Common myeloid progenitor, CD34-positive (primary cell): ENCODE measurements at regions not wholly inside any gene's neighbourhood (a gene's known extent, or its start where the extent isn't known, plus 50 kb on each side); places are given as distances from the start of the nearest gene placed in this dataset.

Experiments used
- CTCF ChIA-PET: fragments of 350-600 bp; sonication (Branson Sonifier 250); formaldehyde crosslinking; loops from one replicate; lab custom pipeline; 2021; ENCODE audit warnings: antibody characterized with exemption; lab: Charles Lee
- POLR2A ChIA-PET: fragments of 350-600 bp; sonication (Branson Sonifier 250); formaldehyde crosslinking; loops from one replicate; lab custom pipeline; 2021; ENCODE audit warnings: antibody characterized with exemption; lab: Charles Lee
- DNase-seq, 3 donors: peaks; one replicate each; pipeline versions ENCODE4 v3.0.0 to v3.0.0-alpha.2; 2013
- H3K27ac ChIP-seq, 2 experiments: 1 replicate in 1 of 2; 2 replicates in 1 of 2; pipeline ENCODE4 v1.7.0; 2013; ENCODE audit warnings: inconsistent platforms in 2 of 2, low read length in 2 of 2, mild to moderate bottlenecking in 2 of 2, low read depth in 1 of 2, moderate library complexity in 1 of 2; ENCODE audit not compliant: severe bottlenecking in 2 of 2, insufficient read depth in 1 of 2, poor library complexity in 1 of 2
- H3K27me3 ChIP-seq, 5 experiments: replicated peaks in 2 of 5; 1 replicate in 3 of 5; 2 replicates in 2 of 5; pipeline versions ENCODE4 v1.6.1 to v1.7.0; 2013; ENCODE audit warnings: low read length in 4 of 5, mild to moderate bottlenecking in 2 of 5, moderate library complexity in 2 of 5, inconsistent platforms in 1 of 5; ENCODE audit not compliant: insufficient read depth in 5 of 5, control insufficient read depth in 4 of 5
- H3K36me3 ChIP-seq, 4 experiments: 1 replicate in 2 of 4; 2 replicates in 2 of 4; pipeline versions ENCODE4 v1.6.1 to v1.7.0; 2013; ENCODE audit warnings: low read length in 3 of 4, control low read depth in 1 of 4, mild to moderate bottlenecking in 1 of 4; ENCODE audit not compliant: control insufficient read depth in 4 of 4, insufficient read depth in 4 of 4
- H3K4me1 ChIP-seq, 4 experiments: 1 replicate in 3 of 4; 2 replicates in 1 of 4; pipeline versions ENCODE4 v1.6.1 to v1.7.1; 2013; ENCODE audit warnings: low read length in 3 of 4, mild to moderate bottlenecking in 3 of 4, control low read depth in 1 of 4, inconsistent platforms in 1 of 4, moderate library complexity in 1 of 4; ENCODE audit not compliant: control insufficient read depth in 4 of 4, insufficient read depth in 4 of 4; ENCODE audit errors: control extremely low read depth in 1 of 4
- H3K4me3 ChIP-seq, 7 experiments: 1 replicate in 4 of 7; 2 replicates in 3 of 7; pipeline versions ENCODE4 v1.5.1 to v1.7.0; 2013; ENCODE audit warnings: mild to moderate bottlenecking in 7 of 7, low read length in 6 of 7, moderate library complexity in 6 of 7, inconsistent platforms in 2 of 7, low read depth in 2 of 7, control low read depth in 1 of 7; ENCODE audit not compliant: insufficient read depth in 4 of 7, control insufficient read depth in 1 of 7; ENCODE audit errors: extremely low read depth in 1 of 7
- H3K9me3 ChIP-seq, 5 experiments: 1 replicate in 4 of 5; 2 replicates in 1 of 5; pipeline versions ENCODE4 v1.6.1 to v1.7.1; 2013; ENCODE audit warnings: low read length in 4 of 5, mild to moderate bottlenecking in 2 of 5, inconsistent platforms in 1 of 5, low read depth in 1 of 5, moderate library complexity in 1 of 5; ENCODE audit not compliant: control insufficient read depth in 4 of 5, insufficient read depth in 2 of 5; ENCODE audit errors: control extremely low read depth in 1 of 5
- WGBS: methylation state at CpG from one replicate; pipeline ENCODE4 v1.1.5; 2013; ENCODE audit not compliant: insufficient coverage; 5-methylcytosine and 5-hydroxymethylcytosine counted together

DNA sequence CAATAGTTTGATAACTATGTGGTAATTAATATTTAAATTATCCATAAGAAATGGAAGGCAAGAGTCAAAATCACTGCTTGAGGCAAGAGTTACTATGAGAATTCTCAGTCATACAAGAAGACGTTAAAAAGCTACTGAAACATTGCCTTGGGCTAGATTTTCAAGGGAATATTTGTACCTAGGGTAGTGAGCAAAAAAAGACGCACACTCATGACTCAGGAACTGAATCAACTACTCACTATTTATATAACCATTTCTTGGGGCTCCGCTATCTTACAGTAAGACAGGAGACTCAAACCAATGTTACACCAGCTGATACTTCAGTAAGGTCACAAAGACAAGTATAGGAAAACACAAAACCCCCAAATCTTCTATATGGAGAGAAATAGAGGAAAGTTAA, 151.5 kb upstream of the RNPC3 start:
- ChIA-PET CTCF (no interaction called here), POLR2A (no interaction called here)
- H3K4me1 ChIP-seq: no peaks in the 10 kb centered on the region
- no peak for DNase-seq
- no peaks in the 10 kb centered on the region for H3K9me3 ChIP-seq
- no peaks in the 10 kb centered on the region for H3K36me3 ChIP-seq
- no peaks in the 10 kb centered on the region for H3K27me3 ChIP-seq
- H3K27ac ChIP-seq: no peak overlapping the region
- H3K4me3 ChIP-seq: no peak overlapping the region
- 100% methylated on average over 1 of the region's 3 CpGs for WGBS

DNA sequence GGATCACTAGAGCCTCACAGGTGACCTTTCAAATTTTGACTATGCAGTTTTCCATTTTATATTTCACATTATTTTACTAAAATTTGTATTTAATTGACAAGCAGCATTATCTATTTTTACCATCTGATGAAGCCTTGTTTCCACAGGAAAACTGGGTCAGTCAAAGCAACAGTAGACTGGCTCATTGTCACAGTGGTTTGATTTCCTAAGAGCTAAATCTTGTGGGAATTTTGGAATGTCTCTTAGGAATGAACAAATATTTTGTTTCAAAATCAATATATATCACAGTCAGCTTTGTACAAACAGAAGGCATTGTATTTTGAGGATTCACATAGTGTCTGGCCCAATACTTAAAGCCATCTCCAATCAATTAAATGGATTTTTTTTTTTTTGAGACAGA, 152.6 kb upstream of the RNPC3 start:
- CTCF ChIA-PET: interaction anchor here (0.7 kb wide), 1 partner anchor 1509 kb away, joined by 3 read pairs; no protein-coding TSS in a partner anchor
- H3K9me3 ChIP-seq: no peaks in the 10 kb centered on the region
- POLR2A ChIA-PET: no interaction called here
- no peaks in the 10 kb centered on the region for H3K27me3 ChIP-seq
- H3K27ac ChIP-seq: no peak overlapping the region
- no peaks in the 10 kb centered on the region for H3K36me3 ChIP-seq
- no peak overlapping the region for H3K4me3 ChIP-seq
- DNase-seq: no peak
- H3K4me1 ChIP-seq: no peaks in the 10 kb centered on the region

DNA sequence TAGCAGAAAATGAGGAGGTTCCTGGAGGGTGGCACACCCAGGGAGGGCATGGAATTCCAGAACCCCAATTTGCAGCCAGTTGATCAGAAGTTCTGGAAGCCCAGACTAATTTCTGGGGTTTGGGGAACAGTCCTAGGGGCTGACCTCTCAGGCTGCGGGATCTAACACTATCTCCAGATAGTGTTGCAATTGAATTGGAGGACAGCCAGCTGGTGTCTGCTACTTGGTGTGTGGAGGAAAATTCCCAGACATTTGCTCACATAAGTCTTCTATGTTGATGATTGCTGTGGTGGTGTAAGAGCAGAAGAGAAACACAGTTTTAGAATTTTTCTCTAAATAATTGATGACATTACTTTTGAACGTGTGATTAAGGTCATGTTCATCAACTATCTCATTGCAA, 154.3 kb upstream of the RNPC3 start:
- POLR2A ChIA-PET: no interaction called here

DNA sequence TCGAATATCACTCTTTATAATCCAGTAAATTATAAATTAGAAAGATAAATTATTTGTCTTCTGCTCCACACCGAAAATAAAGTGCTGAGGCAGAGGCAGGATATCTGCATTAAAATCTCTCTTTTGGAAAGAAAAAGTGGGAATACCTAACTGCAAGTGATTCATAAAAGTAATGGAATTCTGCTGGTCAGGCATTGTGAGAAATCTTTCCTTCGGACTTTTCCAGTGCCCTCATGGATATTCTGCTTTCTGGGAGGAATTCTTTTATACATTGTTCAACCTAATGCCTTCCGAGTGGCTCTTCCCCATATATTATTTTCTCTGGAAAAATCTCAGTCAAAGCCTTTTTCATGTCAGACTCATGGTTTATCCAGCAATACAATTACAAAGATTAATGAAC, 158.3 kb upstream of the RNPC3 start:
- Histone ChIP-seq H3K27ac (no peak overlapping the region), H3K9me3 (no peaks in the 10 kb centered on the region), H3K36me3 (no peaks in the 10 kb centered on the region), H3K4me3 (no peak overlapping the region), H3K27me3 (no peaks in the 10 kb centered on the region), H3K4me1 (no peaks in the 10 kb centered on the region)
- CTCF ChIA-PET: no interaction called here
- POLR2A ChIA-PET: no interaction called here
- DNase-seq: no peak
- WGBS: 96% methylated on average over 3 of the region's 4 CpGs

More for the DNA sequence above, 154.3 kb upstream of the RNPC3 start:
- H3K9me3 ChIP-seq: no peaks in the 10 kb centered on the region
- no peak for DNase-seq
- no peaks in the 10 kb centered on the region for H3K36me3 ChIP-seq
- no peaks in the 10 kb centered on the region for H3K4me1 ChIP-seq
- H3K4me3 ChIP-seq: no peak overlapping the region
- CTCF ChIA-PET: no interaction called here
- WGBS: 80% methylated on average over 1 of the region's 2 CpGs
- H3K27me3 ChIP-seq: no peaks in the 10 kb centered on the region
- H3K27ac ChIP-seq: no peak overlapping the region

DNA sequence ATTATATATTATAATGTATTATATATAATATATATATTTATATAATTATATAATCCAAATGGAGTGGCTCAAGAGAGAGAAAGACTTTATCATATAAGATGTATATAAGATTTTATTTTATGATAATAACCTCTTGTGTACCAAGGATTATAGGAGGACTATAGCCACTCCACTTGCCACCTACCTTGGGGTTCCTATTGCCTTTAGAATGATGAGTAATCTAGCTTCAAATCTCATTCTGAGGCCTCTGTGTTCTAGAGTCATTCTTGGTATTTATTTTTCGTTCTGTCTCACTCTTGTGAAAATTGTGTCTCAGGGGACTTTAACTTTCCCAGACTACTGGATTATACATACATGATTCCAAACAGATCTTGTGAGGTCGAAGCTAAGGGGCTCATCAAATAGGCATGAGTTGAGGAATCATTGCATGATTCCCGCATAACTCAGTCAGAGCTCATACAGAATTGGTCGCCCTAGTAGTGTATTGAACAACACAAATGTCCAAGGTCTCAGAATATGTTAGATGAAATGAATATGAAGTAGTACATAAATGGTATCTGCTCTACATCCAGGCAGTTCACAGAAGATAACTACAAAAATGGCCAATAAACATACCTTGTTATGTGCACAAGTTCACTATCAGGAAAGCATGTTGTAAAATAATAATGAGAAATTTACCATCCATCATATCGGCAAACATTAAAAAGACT, 159.5 kb upstream of the RNPC3 start:
- H3K4me3 ChIP-seq: no peak overlapping the region
- ChIA-PET POLR2A (no interaction called here), CTCF (no interaction called here)
- no peaks in the 10 kb centered on the region for H3K27me3 ChIP-seq
- WGBS: 80% methylated on average over 2 of the region's 5 CpGs
- H3K4me1 ChIP-seq: no peaks in the 10 kb centered on the region
- H3K9me3 ChIP-seq: no peaks in the 10 kb centered on the region
- no peaks in the 10 kb centered on the region for H3K36me3 ChIP-seq
- no peak for DNase-seq
- no peak overlapping the region for H3K27ac ChIP-seq

DNA sequence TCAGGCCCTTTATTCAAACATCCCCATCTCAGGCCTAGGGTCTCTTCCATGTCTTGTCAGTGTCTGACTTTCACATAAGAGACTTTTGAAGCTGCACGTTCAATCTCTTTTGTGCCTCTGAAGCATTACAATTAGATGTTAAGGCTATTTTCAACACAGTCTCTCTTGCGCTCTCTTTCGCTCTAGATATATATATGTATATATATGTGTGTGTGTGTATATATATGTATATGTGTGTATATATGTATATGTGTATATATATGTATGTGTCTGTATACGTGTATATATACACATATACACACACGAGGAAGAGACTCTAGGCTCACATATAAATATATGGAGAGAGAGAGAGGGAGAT, 162.5 kb upstream of the RNPC3 start:
- Histone ChIP-seq H3K27ac (no peak overlapping the region), H3K9me3 (no peaks in the 10 kb centered on the region), H3K4me1 (no peaks in the 10 kb centered on the region), H3K4me3 (no peak overlapping the region), H3K27me3 (no peaks in the 10 kb centered on the region), H3K36me3 (no peaks in the 10 kb centered on the region)
- no CpG with 5 or more reads among the region's 5 CpGs for WGBS
- CTCF ChIA-PET: no interaction called here
- peak in 1 of 3 donors; percentile 1 for DNase-seq
- POLR2A ChIA-PET: no interaction called here

DNA sequence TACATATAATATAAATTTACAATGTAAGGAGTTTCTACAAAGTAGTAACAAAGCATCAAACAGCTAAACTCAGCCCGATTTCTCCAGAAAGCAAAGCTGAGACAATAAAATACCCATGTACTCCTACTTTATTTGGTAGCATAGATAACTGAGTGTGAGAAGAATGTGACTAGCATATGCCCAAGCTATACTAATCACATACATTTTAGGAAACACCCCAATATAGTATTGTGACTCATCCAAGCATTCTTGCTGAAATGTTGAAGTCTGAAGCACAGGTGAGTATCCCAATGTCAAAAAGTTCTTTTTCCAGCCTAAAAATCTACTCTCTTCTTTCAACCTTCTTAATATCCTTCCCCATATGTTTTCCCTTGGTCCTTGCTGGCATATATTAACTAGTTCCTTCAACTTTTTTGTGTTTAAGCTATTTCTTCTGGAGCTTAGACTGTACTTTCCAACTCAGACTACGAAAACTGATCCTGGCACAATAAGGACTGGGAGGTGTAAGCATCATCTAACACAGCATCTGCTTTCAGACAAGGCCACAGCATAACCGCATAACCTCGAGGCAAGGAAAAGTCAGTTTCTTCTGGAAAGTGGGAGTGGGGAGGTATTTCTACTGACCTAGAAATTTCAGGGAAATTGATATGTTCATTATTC, 163.0 kb upstream of the RNPC3 start:
- no peak for DNase-seq
- no CpG with 5 or more reads among the region's 4 CpGs for WGBS
- ChIA-PET POLR2A (no interaction called here), CTCF (no interaction called here)
- Histone ChIP-seq H3K27ac (no peak overlapping the region), H3K9me3 (no peaks in the 10 kb centered on the region), H3K27me3 (no peaks in the 10 kb centered on the region), H3K4me1 (no peaks in the 10 kb centered on the region), H3K36me3 (no peaks in the 10 kb centered on the region), H3K4me3 (no peak overlapping the region)
